Effector memory CD4-positive, alpha-beta T cell (primary cell): ENCODE measurements at regions not wholly inside any gene's neighbourhood (a gene's known extent, or its start where the extent isn't known, plus 50 kb on each side); places are given as distances from the start of the nearest gene placed in this dataset.

Source experiments
- DNase-seq, 3 donors: peaks; one replicate each; pipeline ENCODE4 v3.0.0-alpha.2; 2020
- H3K27ac ChIP-seq: 2 replicates; pipeline ENCODE4 v1.7.0; 2013; ENCODE audit warnings: mild to moderate bottlenecking, low read length, moderate library complexity; ENCODE audit not compliant: insufficient read depth, poor library complexity, severe bottlenecking
- H3K27me3 ChIP-seq: replicated peaks from 2 replicates; pipeline ENCODE4 v1.7.0; 2013; ENCODE audit warnings: mild to moderate bottlenecking, low read length; ENCODE audit not compliant: insufficient read depth, control insufficient read depth, poor library complexity, severe bottlenecking
- H3K36me3 ChIP-seq: 2 replicates; pipeline ENCODE4 v1.7.0; 2013; ENCODE audit warnings: mild to moderate bottlenecking, low read length, moderate library complexity; ENCODE audit not compliant: control insufficient read depth, insufficient read depth
- H3K4me1 ChIP-seq: 2 replicates; pipeline ENCODE4 v1.7.0; 2013; ENCODE audit warnings: low read length, mild to moderate bottlenecking; ENCODE audit not compliant: control insufficient read depth, insufficient read depth, poor library complexity, severe bottlenecking
- H3K4me3 ChIP-seq: 2 replicates; pipeline ENCODE4 v1.7.0; 2013; ENCODE audit warnings: low read length, low read depth, mild to moderate bottlenecking; ENCODE audit not compliant: insufficient read depth, poor library complexity, severe bottlenecking
- H3K9me3 ChIP-seq: 2 replicates; pipeline ENCODE4 v1.7.0; 2013; ENCODE audit warnings: mild to moderate bottlenecking, low read length, moderate library complexity; ENCODE audit not compliant: control insufficient read depth

GRCh38 chr5:110248921-110249320 lies 477.6 kb downstream of the TMEM232 start:
- Histone ChIP-seq H3K4me1 (no peaks in the 10 kb centered on the region), H3K4me3 (no peak overlapping the region), H3K9me3 (no peaks in the 10 kb centered on the region), H3K27me3 (no peaks in the 10 kb centered on the region), H3K36me3 (no peaks in the 10 kb centered on the region), H3K27ac (no peak overlapping the region)
- no peak for DNase-seq

- Histone ChIP-seq H3K27me3 (no peaks in the 10 kb centered on the region), H3K9me3 (no peaks in the 10 kb centered on the region), H3K4me3 (no peak overlapping the region), H3K4me1 (no peaks in the 10 kb centered on the region), H3K36me3 (no peaks in the 10 kb centered on the region), H3K27ac (no peak overlapping the region)
- DNase-seq, result no peak
Observed at GRCh38 chr5:110250355-110250754, 476.1 kb downstream of the TMEM232 start.

DNA sequence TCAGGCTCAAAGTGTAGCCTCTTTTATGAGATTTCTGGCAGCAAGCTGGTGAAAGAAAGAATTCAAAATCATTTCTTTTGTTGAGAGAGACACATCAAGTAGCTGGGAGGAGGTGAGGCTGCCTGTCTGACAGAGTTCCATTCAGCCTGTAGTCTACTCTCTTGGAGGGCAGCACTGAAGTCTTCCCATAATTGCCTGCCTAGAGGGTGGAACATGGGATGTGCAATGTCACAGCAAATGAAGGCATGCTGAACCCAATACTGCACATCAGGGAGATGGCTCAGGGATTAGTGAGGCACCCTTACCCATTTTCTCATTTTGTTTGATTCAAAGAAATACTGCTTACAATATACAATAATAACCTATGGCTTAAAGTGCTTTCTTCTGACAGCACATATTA lies 475.7 kb downstream of the TMEM232 start:
- Histone ChIP-seq H3K36me3 (no peaks in the 10 kb centered on the region), H3K27ac (no peak overlapping the region), H3K9me3 (no peaks in the 10 kb centered on the region), H3K27me3 (no peaks in the 10 kb centered on the region), H3K4me1 (no peaks in the 10 kb centered on the region), H3K4me3 (no peak overlapping the region)
- DNase-seq, result no peak

GRCh38 chr5:110251366-110251765 lies 475.1 kb downstream of the TMEM232 start:
- Histone ChIP-seq H3K4me3 (no peak overlapping the region), H3K36me3 (no peaks in the 10 kb centered on the region), H3K4me1 (no peaks in the 10 kb centered on the region), H3K27ac (no peak overlapping the region), H3K27me3 (no peaks in the 10 kb centered on the region), H3K9me3 (no peaks in the 10 kb centered on the region)
- DNase-seq, result no peak

- H3K4me3 ChIP-seq, result no peak overlapping the region
- H3K9me3 ChIP-seq, result no peaks in the 10 kb centered on the region
Observed at GRCh38 chr5:110255194-110255593, 471.3 kb downstream of the TMEM232 start.

GRCh38 chr5:110256298-110256697 lies 470.2 kb downstream of the TMEM232 start:
- Histone ChIP-seq H3K27me3 (no peaks in the 10 kb centered on the region), H3K36me3 (no peaks in the 10 kb centered on the region), H3K4me3 (no peak overlapping the region), H3K9me3 (no peaks in the 10 kb centered on the region), H3K27ac (no peak overlapping the region), H3K4me1 (no peaks in the 10 kb centered on the region)
- no peak for DNase-seq

More at GRCh38 chr5:110255194-110255593, 471.3 kb downstream of the TMEM232 start:
- Histone ChIP-seq H3K27ac (no peak overlapping the region), H3K27me3 (no peaks in the 10 kb centered on the region), H3K4me1 (no peaks in the 10 kb centered on the region), H3K36me3 (no peaks in the 10 kb centered on the region)
- DNase-seq, result no peak

- Histone ChIP-seq H3K4me3 (no peak overlapping the region), H3K27me3 (no peaks in the 10 kb centered on the region), H3K27ac (no peak overlapping the region), H3K9me3 (no peaks in the 10 kb centered on the region), H3K4me1 (no peaks in the 10 kb centered on the region), H3K36me3 (no peaks in the 10 kb centered on the region)
- DNase-seq, result no peak
Observed at GRCh38 chr5:110257971-110258370, 468.5 kb downstream of the TMEM232 start.

- H3K9me3 ChIP-seq, result no peaks in the 10 kb centered on the region
- no peak for DNase-seq
- H3K4me3 ChIP-seq, result no peak overlapping the region
- H3K27ac ChIP-seq, result no peak overlapping the region
- H3K4me1 ChIP-seq, result no peaks in the 10 kb centered on the region
- no peaks in the 10 kb centered on the region for H3K27me3 ChIP-seq
- H3K36me3 ChIP-seq, result no peaks in the 10 kb centered on the region
Observed at GRCh38 chr5:110258460-110259216, 467.8 kb downstream of the TMEM232 start.

- Histone ChIP-seq H3K27ac (no peak overlapping the region), H3K27me3 (no peaks in the 10 kb centered on the region), H3K4me3 (no peak overlapping the region), H3K4me1 (no peaks in the 10 kb centered on the region), H3K36me3 (no peaks in the 10 kb centered on the region), H3K9me3 (no peaks in the 10 kb centered on the region)
- DNase-seq, result no peak
Observed at GRCh38 chr5:110262749-110263148, 463.7 kb downstream of the TMEM232 start.

DNA sequence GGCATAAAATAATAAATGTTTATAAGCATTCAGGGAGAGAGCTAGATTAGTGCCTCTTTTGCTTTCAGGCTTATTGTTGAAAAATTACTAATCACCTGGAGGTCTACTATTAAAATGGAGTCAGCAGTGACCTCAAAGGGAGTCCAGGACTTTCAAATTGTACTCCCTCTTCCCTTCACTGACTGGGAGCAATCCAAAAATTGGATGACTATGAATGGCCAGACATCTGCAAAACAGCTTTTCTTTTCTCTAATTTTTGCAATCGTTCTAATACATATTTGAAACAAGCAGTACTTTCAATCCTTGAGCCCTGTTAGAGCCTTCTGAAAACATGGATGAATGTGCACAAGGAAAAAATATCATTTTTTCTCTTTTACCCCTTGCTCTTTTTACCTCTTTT lies 461.8 kb downstream of the TMEM232 start:
- no peak for DNase-seq
- no peaks in the 10 kb centered on the region for H3K4me1 ChIP-seq
- no peak overlapping the region for H3K4me3 ChIP-seq
- no peaks in the 10 kb centered on the region for H3K36me3 ChIP-seq
- no peaks in the 10 kb centered on the region for H3K9me3 ChIP-seq
- no peaks in the 10 kb centered on the region for H3K27me3 ChIP-seq
- no peak overlapping the region for H3K27ac ChIP-seq
